ENCODE measurements at regions not wholly inside any gene's neighbourhood (a gene's known extent, or its start where the extent isn't known, plus 50 kb on each side); places are given as distances from the start of the nearest gene placed in this dataset.

DNA sequence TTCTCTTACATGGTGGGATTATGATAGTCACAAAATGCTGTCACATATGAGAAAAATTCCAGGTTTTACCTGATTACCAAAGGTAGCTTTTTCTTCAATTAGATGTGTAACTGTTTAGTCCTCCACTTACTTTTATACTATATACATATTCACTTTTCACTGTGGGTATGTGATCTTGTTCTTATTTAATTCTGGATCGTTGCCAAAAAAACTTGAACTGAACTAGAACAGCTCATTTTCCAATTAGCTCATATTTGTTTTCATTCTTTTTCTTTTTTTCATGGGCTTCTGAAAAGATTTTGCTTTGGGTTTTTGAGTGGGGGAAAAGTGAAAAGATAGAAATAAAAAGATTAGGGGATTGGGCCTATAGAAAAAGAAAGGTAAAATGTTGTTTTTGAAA lies 291.9 kb downstream of the NDFIP2 start:
- no peaks in the 10 kb centered on the region for H3K9me3 ChIP-seq
- TF ChIP-seq, protein P1, sequence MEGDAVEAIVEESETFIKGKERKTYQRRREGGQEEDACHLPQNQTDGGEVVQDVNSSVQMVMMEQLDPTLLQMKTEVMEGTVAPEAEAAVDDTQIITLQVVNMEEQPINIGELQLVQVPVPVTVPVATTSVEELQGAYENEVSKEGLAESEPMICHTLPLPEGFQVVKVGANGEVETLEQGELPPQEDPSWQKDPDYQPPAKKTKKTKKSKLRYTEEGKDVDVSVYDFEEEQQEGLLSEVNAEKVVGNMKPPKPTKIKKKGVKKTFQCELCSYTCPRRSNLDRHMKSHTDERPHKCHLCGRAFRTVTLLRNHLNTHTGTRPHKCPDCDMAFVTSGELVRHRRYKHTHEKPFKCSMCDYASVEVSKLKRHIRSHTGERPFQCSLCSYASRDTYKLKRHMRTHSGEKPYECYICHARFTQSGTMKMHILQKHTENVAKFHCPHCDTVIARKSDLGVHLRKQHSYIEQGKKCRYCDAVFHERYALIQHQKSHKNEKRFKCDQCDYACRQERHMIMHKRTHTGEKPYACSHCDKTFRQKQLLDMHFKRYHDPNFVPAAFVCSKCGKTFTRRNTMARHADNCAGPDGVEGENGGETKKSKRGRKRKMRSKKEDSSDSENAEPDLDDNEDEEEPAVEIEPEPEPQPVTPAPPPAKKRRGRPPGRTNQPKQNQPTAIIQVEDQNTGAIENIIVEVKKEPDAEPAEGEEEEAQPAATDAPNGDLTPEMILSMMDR (IDR thresholded peaks at IDR 0.05): no peak
- H3K27ac ChIP-seq: no peak overlapping the region
- H3K4me3 ChIP-seq (ENCODE audit: low read depth in 1 of 2, low read length in 1 of 2): no peak overlapping the region
- H3K27me3 ChIP-seq: no peaks in the 10 kb centered on the region
- H3K36me3 ChIP-seq: no peaks in the 10 kb centered on the region
- peaks cover 5 to 8% of the 10 kb centered on the region in 2 experiments for H3K4me1 ChIP-seq (ENCODE audit: control insufficient read depth in 1 of 2, insufficient read depth in 1 of 2, low read depth in 1 of 2, low read length in 1 of 2)

DNA sequence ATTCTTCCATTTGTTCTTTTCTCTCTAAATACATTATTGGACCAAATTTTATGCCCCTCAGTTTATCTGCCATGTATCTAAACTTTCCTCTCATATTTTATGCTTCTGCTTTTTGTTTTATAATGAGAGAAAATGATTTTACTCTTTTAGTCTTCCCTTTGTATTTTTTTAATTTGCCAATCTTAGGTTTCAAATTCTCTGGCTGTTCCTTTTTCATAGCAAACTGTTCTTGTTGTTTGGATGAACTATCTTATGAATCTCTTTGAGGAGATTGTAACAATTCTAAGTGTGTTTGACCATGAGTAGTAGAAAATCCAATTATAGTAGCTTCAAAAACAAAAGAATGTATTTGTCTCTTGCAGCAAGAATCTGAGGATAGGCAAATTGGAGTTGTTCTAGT lies 290.5 kb downstream of the NDFIP2 start:
- Histone ChIP-seq H3K4me3 (ENCODE audit: low read depth in 1 of 2, low read length in 1 of 2) (no peak overlapping the region), H3K4me1 (ENCODE audit: control insufficient read depth in 1 of 2, insufficient read depth in 1 of 2, low read depth in 1 of 2, low read length in 1 of 2) (peaks cover 2 to 4% of the 10 kb centered on the region in 2 experiments), H3K9me3 (no peaks in the 10 kb centered on the region), H3K36me3 (no peaks in the 10 kb centered on the region), H3K27ac (no peak overlapping the region), H3K27me3 (no peaks in the 10 kb centered on the region)
- TF ChIP-seq, protein P1 (IDR thresholded peaks at IDR 0.05): no peak

DNA sequence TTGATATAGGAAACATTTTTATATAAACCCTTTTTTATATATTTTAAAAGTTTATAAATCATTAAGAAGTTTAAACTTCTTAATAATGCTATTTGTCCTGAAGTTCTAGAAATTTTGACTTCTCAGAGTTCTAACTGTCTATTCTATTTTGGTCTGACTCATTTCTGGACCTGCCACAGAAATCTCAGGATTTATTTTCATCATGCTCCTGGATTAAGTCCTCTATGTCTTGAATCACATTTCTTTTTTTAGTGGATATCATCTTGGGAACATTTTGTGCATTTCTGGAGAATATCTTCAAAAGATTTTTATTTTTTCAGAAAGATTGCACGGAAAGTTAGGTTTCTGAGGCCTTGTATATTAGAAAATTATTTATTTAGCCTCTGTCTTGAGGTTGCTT lies 289.1 kb downstream of the NDFIP2 start:
- TF ChIP-seq, protein P1 (IDR thresholded peaks at IDR 0.05): no peak
- H3K4me1 ChIP-seq (ENCODE audit: control insufficient read depth in 1 of 2, insufficient read depth in 1 of 2, low read depth in 1 of 2, low read length in 1 of 2): no peaks in the 10 kb centered on the region
- no peaks in the 10 kb centered on the region for H3K27me3 ChIP-seq
- H3K9me3 ChIP-seq: no peaks in the 10 kb centered on the region
- no peaks in the 10 kb centered on the region for H3K36me3 ChIP-seq
- H3K27ac ChIP-seq: no peak overlapping the region
- H3K4me3 ChIP-seq (ENCODE audit: low read depth in 1 of 2, low read length in 1 of 2): no peak overlapping the region

DNA sequence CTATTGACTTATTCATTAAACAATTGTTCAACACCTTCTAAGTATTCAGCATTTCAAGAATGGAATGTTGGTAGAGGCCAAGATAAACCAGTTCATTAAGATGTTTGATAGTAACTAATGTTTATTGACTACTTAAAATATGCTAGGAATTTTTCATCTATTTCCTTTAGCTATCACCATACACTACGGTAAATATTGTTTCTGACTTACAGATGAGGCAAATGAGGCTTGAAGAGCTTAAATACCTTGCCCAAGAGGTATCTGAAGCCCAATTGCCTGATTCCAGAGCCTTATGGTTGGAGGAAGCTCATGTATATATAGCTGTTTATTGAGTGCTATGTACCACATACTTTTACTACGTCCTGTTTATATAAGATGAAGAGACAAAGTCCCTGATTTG lies 286.2 kb downstream of the NDFIP2 start:
- Histone ChIP-seq H3K9me3 (no peaks in the 10 kb centered on the region), H3K4me1 (ENCODE audit: control insufficient read depth in 1 of 2, insufficient read depth in 1 of 2, low read depth in 1 of 2, low read length in 1 of 2) (no peaks in the 10 kb centered on the region), H3K27ac (no peak overlapping the region), H3K27me3 (no peaks in the 10 kb centered on the region), H3K4me3 (ENCODE audit: low read depth in 1 of 2, low read length in 1 of 2) (no peak overlapping the region), H3K36me3 (no peaks in the 10 kb centered on the region)
- TF ChIP-seq, protein P1 (IDR thresholded peaks at IDR 0.05): no peak

DNA sequence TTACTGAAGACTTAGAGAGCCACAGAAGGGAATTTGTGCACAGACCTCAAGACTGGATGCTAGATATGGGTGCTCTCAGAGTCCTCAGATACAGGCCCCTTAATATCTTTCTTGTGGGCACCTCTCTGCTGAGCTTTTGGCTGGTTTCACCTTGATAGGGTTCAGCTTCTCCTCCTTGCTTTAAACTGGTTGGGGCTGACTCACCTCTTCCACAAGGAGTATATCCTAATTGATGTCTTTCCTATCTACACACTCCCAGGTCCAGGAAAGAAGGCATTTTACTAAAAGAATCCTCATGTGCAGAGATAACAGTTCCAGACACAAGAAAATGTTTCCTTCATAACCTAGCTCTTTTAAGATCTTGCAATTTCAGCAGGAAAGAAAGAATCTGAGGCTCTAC lies 284.4 kb downstream of the NDFIP2 start:
- H3K27me3 ChIP-seq: no peaks in the 10 kb centered on the region
- H3K9me3 ChIP-seq: no peaks in the 10 kb centered on the region
- no peaks in the 10 kb centered on the region for H3K4me1 ChIP-seq (ENCODE audit: control insufficient read depth in 1 of 2, insufficient read depth in 1 of 2, low read depth in 1 of 2, low read length in 1 of 2)
- H3K27ac ChIP-seq: no peak overlapping the region
- no peak overlapping the region for H3K4me3 ChIP-seq (ENCODE audit: low read depth in 1 of 2, low read length in 1 of 2)
- TF ChIP-seq, protein P1 (IDR thresholded peaks at IDR 0.05): no peak
- H3K36me3 ChIP-seq: no peaks in the 10 kb centered on the region

DNA sequence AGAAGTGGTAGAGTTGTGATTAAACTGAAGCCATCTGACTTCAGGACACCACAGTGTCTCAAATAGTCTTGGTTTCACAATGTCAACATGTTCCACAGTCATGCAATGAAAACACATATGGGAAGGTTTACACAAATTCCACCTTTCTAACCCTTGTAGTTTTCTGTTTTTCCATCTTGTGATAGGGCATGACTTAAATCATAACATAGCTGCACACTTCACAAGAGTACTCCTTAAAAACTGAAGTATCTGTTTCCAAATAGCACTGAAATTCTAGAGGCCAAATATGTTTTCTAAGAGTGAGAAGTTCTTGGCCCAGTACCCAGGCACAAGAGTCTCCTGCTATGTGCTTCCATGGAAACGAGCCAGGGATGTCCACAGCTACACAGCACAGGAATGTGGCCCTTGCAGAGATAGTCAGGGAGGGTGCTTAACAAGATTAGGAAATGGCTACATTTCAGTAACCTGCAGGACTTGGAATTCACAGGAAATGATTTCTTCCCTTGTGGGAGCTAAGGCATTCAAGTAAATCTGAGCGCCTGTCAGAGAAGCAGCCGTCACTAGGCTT lies 269.1 kb downstream of the NDFIP2 start:
- H3K9me3 ChIP-seq: no peaks in the 10 kb centered on the region
- no peak overlapping the region for H3K4me3 ChIP-seq (ENCODE audit: low read depth in 1 of 2, low read length in 1 of 2)
- H3K4me1 ChIP-seq (ENCODE audit: control insufficient read depth in 1 of 2, insufficient read depth in 1 of 2, low read depth in 1 of 2, low read length in 1 of 2): no peaks in the 10 kb centered on the region
- H3K27me3 ChIP-seq: no peaks in the 10 kb centered on the region
- H3K36me3 ChIP-seq: no peaks in the 10 kb centered on the region
- TF ChIP-seq, protein P1 (IDR thresholded peaks at IDR 0.05): no peak
- H3K27ac ChIP-seq: no peak overlapping the region
